ENCODE measurements at regions not wholly inside any gene's neighbourhood (a gene's known extent, or its start where the extent isn't known, plus 50 kb on each side); places are given as distances from the start of the nearest gene placed in this dataset.
"Not testable (repeated sequence)": the region's sequence is repeated elsewhere in the genome, so short reads cannot be mapped to it uniquely, and the experiment has no call there.

DNA sequence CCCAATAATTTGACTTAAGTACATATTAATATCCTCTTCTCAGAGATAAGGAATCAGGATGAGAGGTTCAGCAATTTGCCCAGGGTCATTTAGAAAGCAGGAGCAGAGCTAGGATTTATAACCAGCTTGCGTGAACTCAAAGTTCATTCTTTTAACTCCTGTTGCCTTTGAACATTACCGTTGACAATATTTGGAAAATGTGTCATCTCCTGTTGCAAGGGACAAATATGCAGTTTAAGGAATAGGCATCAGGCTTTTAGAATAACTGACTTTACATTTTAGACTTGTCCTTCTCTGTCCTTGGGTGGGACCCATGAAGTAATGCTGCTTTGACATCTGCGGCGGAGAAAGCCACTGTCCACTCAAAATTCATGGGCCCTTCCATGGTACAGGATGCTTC, 252.2 kb upstream of the RGMA start:
- TF ChIP-seq, protein P1, sequence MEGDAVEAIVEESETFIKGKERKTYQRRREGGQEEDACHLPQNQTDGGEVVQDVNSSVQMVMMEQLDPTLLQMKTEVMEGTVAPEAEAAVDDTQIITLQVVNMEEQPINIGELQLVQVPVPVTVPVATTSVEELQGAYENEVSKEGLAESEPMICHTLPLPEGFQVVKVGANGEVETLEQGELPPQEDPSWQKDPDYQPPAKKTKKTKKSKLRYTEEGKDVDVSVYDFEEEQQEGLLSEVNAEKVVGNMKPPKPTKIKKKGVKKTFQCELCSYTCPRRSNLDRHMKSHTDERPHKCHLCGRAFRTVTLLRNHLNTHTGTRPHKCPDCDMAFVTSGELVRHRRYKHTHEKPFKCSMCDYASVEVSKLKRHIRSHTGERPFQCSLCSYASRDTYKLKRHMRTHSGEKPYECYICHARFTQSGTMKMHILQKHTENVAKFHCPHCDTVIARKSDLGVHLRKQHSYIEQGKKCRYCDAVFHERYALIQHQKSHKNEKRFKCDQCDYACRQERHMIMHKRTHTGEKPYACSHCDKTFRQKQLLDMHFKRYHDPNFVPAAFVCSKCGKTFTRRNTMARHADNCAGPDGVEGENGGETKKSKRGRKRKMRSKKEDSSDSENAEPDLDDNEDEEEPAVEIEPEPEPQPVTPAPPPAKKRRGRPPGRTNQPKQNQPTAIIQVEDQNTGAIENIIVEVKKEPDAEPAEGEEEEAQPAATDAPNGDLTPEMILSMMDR (conservative IDR thresholded peaks at IDR 0.05; ENCODE audit: low read depth, low read length), result no peak
- DNase-seq (ENCODE audit: low read depth), result no peak
- no peak overlapping the region for H3K4me3 ChIP-seq (ENCODE audit: low read depth, low read length)

DNA sequence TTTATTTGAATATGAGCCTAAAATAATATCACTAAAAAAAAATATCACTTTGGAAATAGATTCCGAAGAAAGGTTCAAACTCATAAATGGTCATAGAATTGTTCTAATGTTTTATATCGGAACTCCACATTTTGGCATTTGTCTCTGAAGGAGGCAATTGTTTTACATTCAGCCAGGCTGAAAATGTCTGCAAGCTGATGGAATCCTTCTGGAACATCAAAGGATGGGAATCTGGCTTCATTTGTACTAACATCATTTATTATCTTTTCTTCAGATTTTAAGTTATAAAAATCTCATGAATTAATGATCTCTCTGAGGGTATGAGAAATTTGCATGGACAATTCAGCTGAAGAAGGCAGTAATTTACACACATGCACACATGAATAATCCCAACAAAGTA, 251.4 kb upstream of the RGMA start:
- TF ChIP-seq, protein P1 (conservative IDR thresholded peaks at IDR 0.05; ENCODE audit: low read depth, low read length), result no peak
- no peak for DNase-seq (ENCODE audit: low read depth)
- no peak overlapping the region for H3K4me3 ChIP-seq (ENCODE audit: low read depth, low read length)

DNA sequence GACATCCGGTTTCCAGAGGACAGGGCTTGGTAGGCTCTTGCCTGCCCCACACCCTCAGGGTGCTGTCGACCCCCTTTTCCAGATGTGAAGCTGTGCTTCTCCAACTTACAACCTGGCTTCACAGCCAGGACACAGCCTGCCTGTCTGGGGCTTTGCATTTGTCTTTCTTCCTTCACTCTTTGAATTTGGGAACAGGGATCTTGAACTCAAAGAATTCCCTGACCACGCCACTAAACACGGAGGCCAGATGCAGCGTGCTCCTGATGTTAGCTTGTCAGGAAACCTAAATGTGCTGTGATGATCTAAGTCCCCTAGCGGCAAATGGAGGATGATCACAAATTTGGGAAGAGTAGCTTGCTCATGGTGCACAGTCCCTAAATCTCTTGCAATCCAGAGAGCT, 244.8 kb upstream of the RGMA start:
- H3K4me3 ChIP-seq (ENCODE audit: low read depth, low read length), result no peak overlapping the region
- TF ChIP-seq, protein P1 (conservative IDR thresholded peaks at IDR 0.05; ENCODE audit: low read depth, low read length), result no peak
- DNase-seq (ENCODE audit: low read depth), result no peak

DNA sequence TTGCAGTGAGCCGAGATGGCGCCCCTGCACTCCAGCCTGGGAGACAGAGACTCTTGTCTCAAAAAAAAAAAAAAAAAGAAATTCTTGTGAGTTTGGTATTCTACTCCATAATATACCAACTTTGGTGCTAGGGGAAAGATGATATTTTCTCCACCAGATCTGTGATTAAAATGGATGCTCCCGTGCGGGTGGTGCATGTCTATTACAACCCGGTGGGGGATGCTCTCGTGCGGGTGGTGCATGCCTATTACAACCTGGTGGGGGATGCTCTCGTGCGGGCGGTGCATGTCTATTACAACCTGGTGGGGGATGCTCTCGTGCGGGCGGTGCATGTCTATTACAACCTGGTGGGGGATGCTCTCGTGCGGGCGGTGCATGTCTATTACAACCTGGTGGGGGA, 244.1 kb upstream of the RGMA start:
- DNase-seq (ENCODE audit: low read depth); H3K4me3 ChIP-seq (ENCODE audit: low read depth, low read length): not testable (repeated sequence)

DNA sequence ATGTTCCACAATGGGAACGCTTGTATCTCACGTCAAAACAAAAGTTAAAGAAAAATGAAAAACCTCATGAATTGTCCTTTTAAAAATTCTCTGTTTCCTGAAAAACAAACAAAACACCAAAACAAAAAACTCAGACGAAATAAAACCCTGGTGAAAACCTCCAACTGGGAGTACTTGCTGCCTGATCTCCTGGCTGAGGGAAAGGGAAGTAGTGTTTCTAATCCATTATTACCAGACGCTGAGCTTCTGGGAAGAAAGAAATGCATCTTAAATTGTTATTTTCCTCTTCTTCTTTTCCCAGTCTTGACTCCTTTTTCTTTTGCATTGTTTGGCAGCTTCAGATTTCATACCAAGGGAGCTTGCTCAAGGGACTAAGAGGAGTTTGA, 243.2 kb upstream of the RGMA start:
- DNase-seq (ENCODE audit: low read depth), result no peak
- TF ChIP-seq, protein P1 (conservative IDR thresholded peaks at IDR 0.05; ENCODE audit: low read depth, low read length), result no peak
- H3K4me3 ChIP-seq (ENCODE audit: low read depth, low read length), result no peak overlapping the region

DNA sequence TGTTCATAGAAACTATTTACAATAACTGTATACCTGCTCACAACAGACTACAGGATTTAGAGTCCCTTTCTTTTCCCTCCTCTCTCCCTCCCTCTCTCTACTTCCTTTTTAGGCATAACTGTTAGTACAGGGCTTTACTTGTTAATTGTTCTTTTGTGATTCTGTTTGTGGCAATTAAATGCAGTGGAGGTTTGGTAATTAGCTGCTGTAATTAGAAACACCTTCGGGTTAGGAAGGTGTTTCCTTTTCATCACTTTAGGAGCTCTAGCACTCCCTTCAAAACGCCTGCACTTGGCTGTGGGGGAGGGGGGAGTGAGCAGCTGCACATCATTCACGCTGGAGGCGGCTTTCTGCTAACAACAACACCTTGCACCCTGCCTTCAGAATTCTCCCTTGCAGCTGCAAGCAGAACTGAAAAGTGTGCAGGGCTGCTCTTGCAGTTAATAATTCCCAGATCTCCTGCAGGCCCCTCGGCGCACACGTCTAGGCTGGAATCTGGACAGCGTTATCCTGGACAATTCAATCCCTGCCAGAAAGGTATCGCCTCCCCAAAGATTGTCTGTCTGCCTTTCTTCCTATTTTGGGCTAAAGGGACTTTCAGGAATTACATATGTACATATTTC, 242.6 kb upstream of the RGMA start:
- TF ChIP-seq, protein P1 (conservative IDR thresholded peaks at IDR 0.05; ENCODE audit: low read depth, low read length), result no peak
- no peak for DNase-seq (ENCODE audit: low read depth)
- no peak overlapping the region for H3K4me3 ChIP-seq (ENCODE audit: low read depth, low read length)

DNA sequence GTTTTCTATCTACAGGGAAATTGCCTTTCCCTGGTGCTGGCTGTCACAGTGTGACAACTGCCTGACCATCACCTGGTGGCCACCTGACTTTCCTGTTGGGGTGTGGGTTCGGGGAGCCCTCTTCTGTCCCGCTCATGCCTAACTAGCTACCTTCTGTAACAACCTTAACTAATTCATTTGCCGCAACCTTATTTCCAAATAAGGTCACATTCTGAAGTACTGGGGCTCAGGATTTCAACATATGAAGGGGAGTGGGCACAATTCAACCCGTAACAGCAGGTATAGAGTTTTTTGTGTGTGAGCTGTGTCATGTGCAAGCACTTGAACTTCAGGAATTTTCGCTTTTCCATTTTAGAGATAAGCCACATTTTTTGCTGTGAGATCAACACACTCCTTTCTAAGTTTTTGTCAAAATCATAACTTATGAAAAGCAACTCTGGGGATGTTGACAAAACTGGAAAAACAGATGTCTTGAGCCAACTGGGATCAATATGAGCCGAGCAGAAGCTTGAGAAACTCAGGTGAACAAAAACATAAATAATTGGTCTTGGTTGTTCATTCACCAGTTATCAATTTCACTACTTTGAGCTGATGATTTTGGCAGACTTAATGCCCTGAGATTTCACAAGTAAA, 242.0 kb upstream of the RGMA start:
- DNase-seq (ENCODE audit: low read depth), result no peak
- TF ChIP-seq, protein P1 (conservative IDR thresholded peaks at IDR 0.05; ENCODE audit: low read depth, low read length), result no peak
- H3K4me3 ChIP-seq (ENCODE audit: low read depth, low read length), result no peak overlapping the region

Measured in epithelial cell of proximal tubule (primary cell).